ENCODE measurements at regions not wholly inside any gene's neighbourhood (a gene's known extent, or its start where the extent isn't known, plus 50 kb on each side); places are given as distances from the start of the nearest gene placed in this dataset.

GRCh38 chr19:30115947-30116346 lies 173.9 kb downstream of the URI1 start:
- FAIRE-seq (peak; percentile 58), DNase-seq (ENCODE audit: low read depth) (no peak)
- Mint-ChIP-seq H3K4me3 (ENCODE audit: unreplicated experiment) (no peak overlapping the region), H3K36me3 (ENCODE audit: low read depth, unreplicated experiment) (no peaks in the 10 kb centered on the region), H3K27me3 (ENCODE audit: low read depth, unreplicated experiment) (peaks cover 19% of the 10 kb centered on the region), H3K4me1 (ENCODE audit: low read depth, unreplicated experiment) (no peaks in the 10 kb centered on the region), H3K27ac (ENCODE audit: unreplicated experiment) (no peak overlapping the region), H3K9me3 (ENCODE audit: unreplicated experiment) (no peaks in the 10 kb centered on the region)
- Histone ChIP-seq H3K27me3 (ENCODE audit: insufficient read depth, low read length) (no peaks in the 10 kb centered on the region), H3K79me2 (ENCODE audit: insufficient read depth, low read length) (no peaks in the 10 kb centered on the region), H3K4me2 (ENCODE audit: low read length) (no peak overlapping the region), H3K4me1 (ENCODE audit: insufficient read depth, low read length) (no peaks in the 10 kb centered on the region), H2AFZ (ENCODE audit: low read depth, low read length) (no peak overlapping the region), H3K9ac (ENCODE audit: low read length) (no peak overlapping the region), H3K27ac (ENCODE audit: low read depth, low read length) (no peak overlapping the region), H3K9me3 (ENCODE audit: insufficient read depth, low read depth, low read length) (no peaks in the 10 kb centered on the region), H3K4me3 (ENCODE audit: insufficient read depth, low read depth, low read length) (no peak overlapping the region), H3K36me3 (ENCODE audit: insufficient read depth, low read length) (no peaks in the 10 kb centered on the region), H4K20me1 (ENCODE audit: insufficient read depth, low read length) (no peaks in the 10 kb centered on the region)
- TF ChIP-seq, protein P1, sequence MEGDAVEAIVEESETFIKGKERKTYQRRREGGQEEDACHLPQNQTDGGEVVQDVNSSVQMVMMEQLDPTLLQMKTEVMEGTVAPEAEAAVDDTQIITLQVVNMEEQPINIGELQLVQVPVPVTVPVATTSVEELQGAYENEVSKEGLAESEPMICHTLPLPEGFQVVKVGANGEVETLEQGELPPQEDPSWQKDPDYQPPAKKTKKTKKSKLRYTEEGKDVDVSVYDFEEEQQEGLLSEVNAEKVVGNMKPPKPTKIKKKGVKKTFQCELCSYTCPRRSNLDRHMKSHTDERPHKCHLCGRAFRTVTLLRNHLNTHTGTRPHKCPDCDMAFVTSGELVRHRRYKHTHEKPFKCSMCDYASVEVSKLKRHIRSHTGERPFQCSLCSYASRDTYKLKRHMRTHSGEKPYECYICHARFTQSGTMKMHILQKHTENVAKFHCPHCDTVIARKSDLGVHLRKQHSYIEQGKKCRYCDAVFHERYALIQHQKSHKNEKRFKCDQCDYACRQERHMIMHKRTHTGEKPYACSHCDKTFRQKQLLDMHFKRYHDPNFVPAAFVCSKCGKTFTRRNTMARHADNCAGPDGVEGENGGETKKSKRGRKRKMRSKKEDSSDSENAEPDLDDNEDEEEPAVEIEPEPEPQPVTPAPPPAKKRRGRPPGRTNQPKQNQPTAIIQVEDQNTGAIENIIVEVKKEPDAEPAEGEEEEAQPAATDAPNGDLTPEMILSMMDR (IDR thresholded peaks at IDR 0.05; ENCODE audit: insufficient read depth, low read depth, low read length): no peak
- no peak for TF ChIP-seq EZH2 (IDR thresholded peaks at IDR 0.05; ENCODE audit: insufficient read depth, low read length)

DNA sequence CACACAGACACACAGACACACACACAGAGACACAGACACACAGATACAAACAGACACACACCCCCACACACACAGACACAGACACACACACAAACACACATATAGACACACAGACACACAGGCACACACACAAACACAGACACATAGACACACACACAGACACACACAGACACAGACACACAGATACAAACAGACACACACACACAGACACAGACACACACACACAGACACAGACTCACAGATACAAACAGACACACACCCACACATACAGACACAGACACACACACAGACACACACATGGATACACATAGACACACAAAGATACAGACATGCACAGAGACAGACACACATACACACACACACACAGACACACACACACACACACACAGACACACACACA lies 174.5 kb downstream of the URI1 start:
- H3K9ac ChIP-seq (ENCODE audit: low read length): no peak overlapping the region
- H3K4me3 Mint-ChIP-seq (ENCODE audit: unreplicated experiment): no peak overlapping the region

DNA sequence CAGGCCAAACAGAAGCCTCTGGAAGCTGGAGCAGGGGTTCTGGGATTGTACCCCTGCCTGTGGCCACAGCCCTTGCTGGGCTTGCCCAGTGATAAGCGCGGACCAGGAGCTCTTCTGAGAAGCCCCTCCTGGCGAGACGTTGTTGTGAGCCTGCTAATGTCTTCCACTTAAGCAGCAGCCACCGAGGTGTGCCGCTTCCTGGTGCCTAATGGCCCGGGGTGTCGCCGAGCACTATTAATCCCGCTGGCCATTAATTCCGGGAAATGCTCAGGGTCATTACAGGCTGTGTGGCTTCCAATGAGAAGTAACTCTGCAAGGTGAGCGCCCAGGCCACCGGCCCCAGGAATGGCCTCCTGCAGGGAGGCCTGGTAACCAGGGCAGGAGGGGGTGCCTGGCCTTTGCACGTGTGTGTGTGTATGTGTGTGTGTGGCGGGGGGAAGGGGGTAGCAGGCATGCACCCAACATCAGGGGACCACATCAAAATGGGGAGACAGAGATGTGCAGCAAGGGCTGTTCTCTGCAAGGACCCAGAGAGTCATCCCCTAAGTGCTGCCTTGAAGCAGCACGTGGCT lies 175.0 kb downstream of the URI1 start:
- Mint-ChIP-seq H3K27me3 (ENCODE audit: low read depth, unreplicated experiment) (peaks cover 19% of the 10 kb centered on the region), H3K4me3 (ENCODE audit: unreplicated experiment) (no peak overlapping the region), H3K4me1 (ENCODE audit: low read depth, unreplicated experiment) (no peaks in the 10 kb centered on the region), H3K36me3 (ENCODE audit: low read depth, unreplicated experiment) (no peaks in the 10 kb centered on the region), H3K27ac (ENCODE audit: unreplicated experiment) (no peak overlapping the region), H3K9me3 (ENCODE audit: unreplicated experiment) (no peaks in the 10 kb centered on the region)
- Histone ChIP-seq H3K27me3 (ENCODE audit: insufficient read depth, low read length) (no peaks in the 10 kb centered on the region), H3K9me3 (ENCODE audit: insufficient read depth, low read depth, low read length) (no peaks in the 10 kb centered on the region), H3K4me1 (ENCODE audit: insufficient read depth, low read length) (no peaks in the 10 kb centered on the region), H3K79me2 (ENCODE audit: insufficient read depth, low read length) (no peaks in the 10 kb centered on the region), H3K36me3 (ENCODE audit: insufficient read depth, low read length) (no peaks in the 10 kb centered on the region), H2AFZ (ENCODE audit: low read depth, low read length) (no peak overlapping the region), H4K20me1 (ENCODE audit: insufficient read depth, low read length) (no peaks in the 10 kb centered on the region), H3K4me2 (ENCODE audit: low read length) (no peak overlapping the region), H3K4me3 (ENCODE audit: insufficient read depth, low read depth, low read length) (no peak overlapping the region), H3K27ac (ENCODE audit: low read depth, low read length) (no peak overlapping the region), H3K9ac (ENCODE audit: low read length) (no peak overlapping the region)
- TF ChIP-seq EZH2 (IDR thresholded peaks at IDR 0.05; ENCODE audit: insufficient read depth, low read length): no peak
- TF ChIP-seq, protein P1 (IDR thresholded peaks at IDR 0.05; ENCODE audit: insufficient read depth, low read depth, low read length): no peak
- DNase-seq (ENCODE audit: low read depth) (no peak), FAIRE-seq (no peak)

More for the DNA sequence above, 174.5 kb downstream of the URI1 start:
- Histone ChIP-seq H3K4me1 (ENCODE audit: insufficient read depth, low read length) (no peaks in the 10 kb centered on the region), H3K4me3 (ENCODE audit: insufficient read depth, low read depth, low read length) (no peak overlapping the region), H3K4me2 (ENCODE audit: low read length) (no peak overlapping the region), H3K27ac (ENCODE audit: low read depth, low read length) (no peak overlapping the region), H3K27me3 (ENCODE audit: insufficient read depth, low read length) (no peaks in the 10 kb centered on the region), H4K20me1 (ENCODE audit: insufficient read depth, low read length) (no peaks in the 10 kb centered on the region), H3K9me3 (ENCODE audit: insufficient read depth, low read depth, low read length) (no peaks in the 10 kb centered on the region), H3K36me3 (ENCODE audit: insufficient read depth, low read length) (no peaks in the 10 kb centered on the region), H3K79me2 (ENCODE audit: insufficient read depth, low read length) (no peaks in the 10 kb centered on the region), H2AFZ (ENCODE audit: low read depth, low read length) (no peak overlapping the region)
- TF ChIP-seq EZH2 (IDR thresholded peaks at IDR 0.05; ENCODE audit: insufficient read depth, low read length): no peak
- TF ChIP-seq, protein P1 (IDR thresholded peaks at IDR 0.05; ENCODE audit: insufficient read depth, low read depth, low read length): no peak
- FAIRE-seq: no peak
- Mint-ChIP-seq H3K27me3 (ENCODE audit: low read depth, unreplicated experiment) (peaks cover 16% of the 10 kb centered on the region), H3K4me1 (ENCODE audit: low read depth, unreplicated experiment) (no peaks in the 10 kb centered on the region), H3K9me3 (ENCODE audit: unreplicated experiment) (no peaks in the 10 kb centered on the region), H3K27ac (ENCODE audit: unreplicated experiment) (no peak overlapping the region), H3K36me3 (ENCODE audit: low read depth, unreplicated experiment) (no peaks in the 10 kb centered on the region)
- no peak for DNase-seq (ENCODE audit: low read depth)
